ENCODE measurements at regions not wholly inside any gene's neighbourhood (a gene's known extent, or its start where the extent isn't known, plus 50 kb on each side); places are given as distances from the start of the nearest gene placed in this dataset.

GRCh38 chr15:37870711-37871110 is 63.7 kb upstream of the TMCO5A start:
- no peaks in the 10 kb centered on the region for H3K36me3 ChIP-seq (ENCODE audit: control insufficient read depth in 4 of 4, insufficient read depth in 3 of 4, low read depth in 1 of 4, low read length in 3 of 4)
- H3K9me3 ChIP-seq (ENCODE audit: control insufficient read depth in 4 of 4, low read length in 3 of 4), result no peaks in the 10 kb centered on the region
- H3K27me3 ChIP-seq (ENCODE audit: control insufficient read depth in 4 of 4, insufficient read depth in 4 of 4, low read length in 3 of 4), result no peaks in the 10 kb centered on the region
- no peak for DNase-seq (ENCODE audit: low spot score)
- H3K27ac ChIP-seq (ENCODE audit: low read depth in 1 of 2, low read length in 2 of 2), result no peak overlapping the region
- H3K4me3 ChIP-seq (ENCODE audit: low read depth in 1 of 3, low read length in 3 of 3), result no peak overlapping the region
- no peak for TF ChIP-seq GABPA (IDR thresholded peaks at IDR 0.05 in 1 of 2, conservative IDR thresholded peaks at IDR 0.05 in 1 of 2)
- TF ChIP-seq FOXA1 (IDR thresholded peaks at IDR 0.05), result no peak
- TF ChIP-seq MAX (IDR thresholded peaks at IDR 0.05), result no peak
- TF ChIP-seq HNF4G (IDR thresholded peaks at IDR 0.05), result no peak
- TF ChIP-seq SP1 (IDR thresholded peaks at IDR 0.05), result no peak
- no peak for TF ChIP-seq YY1 (IDR thresholded peaks at IDR 0.05)
- no peak for TF ChIP-seq TAF1 (conservative IDR thresholded peaks at IDR 0.05)
- TF ChIP-seq, protein P1, sequence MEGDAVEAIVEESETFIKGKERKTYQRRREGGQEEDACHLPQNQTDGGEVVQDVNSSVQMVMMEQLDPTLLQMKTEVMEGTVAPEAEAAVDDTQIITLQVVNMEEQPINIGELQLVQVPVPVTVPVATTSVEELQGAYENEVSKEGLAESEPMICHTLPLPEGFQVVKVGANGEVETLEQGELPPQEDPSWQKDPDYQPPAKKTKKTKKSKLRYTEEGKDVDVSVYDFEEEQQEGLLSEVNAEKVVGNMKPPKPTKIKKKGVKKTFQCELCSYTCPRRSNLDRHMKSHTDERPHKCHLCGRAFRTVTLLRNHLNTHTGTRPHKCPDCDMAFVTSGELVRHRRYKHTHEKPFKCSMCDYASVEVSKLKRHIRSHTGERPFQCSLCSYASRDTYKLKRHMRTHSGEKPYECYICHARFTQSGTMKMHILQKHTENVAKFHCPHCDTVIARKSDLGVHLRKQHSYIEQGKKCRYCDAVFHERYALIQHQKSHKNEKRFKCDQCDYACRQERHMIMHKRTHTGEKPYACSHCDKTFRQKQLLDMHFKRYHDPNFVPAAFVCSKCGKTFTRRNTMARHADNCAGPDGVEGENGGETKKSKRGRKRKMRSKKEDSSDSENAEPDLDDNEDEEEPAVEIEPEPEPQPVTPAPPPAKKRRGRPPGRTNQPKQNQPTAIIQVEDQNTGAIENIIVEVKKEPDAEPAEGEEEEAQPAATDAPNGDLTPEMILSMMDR (IDR thresholded peaks at IDR 0.05; ENCODE audit: low read depth, low read length, missing input control), result no peak
- no peak for TF ChIP-seq HNF4A (conservative IDR thresholded peaks at IDR 0.05)
- TF ChIP-seq REST (IDR thresholded peaks at IDR 0.05), result no peak
- no peak overlapping the region for H3K9ac ChIP-seq (ENCODE audit: low read depth in 1 of 2, low read length in 2 of 2)
- H3K4me1 ChIP-seq (ENCODE audit: control insufficient read depth in 4 of 4, insufficient read depth in 4 of 4, low read length in 3 of 4), result peaks cover 0 to 11% (median 7%) of the 10 kb centered on the region in 4 donors

DNA sequence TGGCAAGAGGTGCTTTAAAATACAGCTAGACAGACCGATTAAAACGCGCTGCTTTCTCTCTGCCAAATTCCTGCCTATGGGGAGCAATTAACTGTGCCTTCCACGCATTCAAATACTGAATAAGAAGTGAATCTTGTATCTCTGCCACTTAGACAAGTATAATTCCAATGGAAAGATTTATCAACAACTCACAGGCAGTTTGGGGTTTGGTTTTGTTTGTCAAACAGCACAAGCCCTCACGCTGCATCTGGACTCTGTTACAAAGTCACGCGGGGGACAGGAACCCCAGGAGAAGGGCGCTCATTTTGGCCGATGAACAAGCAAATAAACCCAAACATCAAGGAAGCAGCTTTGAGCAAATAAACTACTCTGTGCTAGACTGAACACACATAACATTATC is 61.8 kb upstream of the TMCO5A start:
- no peaks in the 10 kb centered on the region for H3K9me3 ChIP-seq (ENCODE audit: control insufficient read depth in 4 of 4, low read length in 3 of 4)
- H3K9ac ChIP-seq (ENCODE audit: low read depth in 1 of 2, low read length in 2 of 2), result peak overlapping the region; percentile 7 to 53
- peak overlapping the region in 2 of 3 donors; percentile 39 to 47 for H3K4me3 ChIP-seq (ENCODE audit: low read depth in 1 of 3, low read length in 3 of 3)
- peak overlapping the region; percentile 56 to 74 for H3K27ac ChIP-seq (ENCODE audit: low read depth in 1 of 2, low read length in 2 of 2)
- no peaks in the 10 kb centered on the region for H3K36me3 ChIP-seq (ENCODE audit: control insufficient read depth in 4 of 4, insufficient read depth in 3 of 4, low read depth in 1 of 4, low read length in 3 of 4)
- no peak for DNase-seq (ENCODE audit: low spot score)
- WGBS, result 21% methylated on average over 9 of the region's 9 CpGs
- H3K4me1 ChIP-seq (ENCODE audit: control insufficient read depth in 4 of 4, insufficient read depth in 4 of 4, low read length in 3 of 4), result peaks cover 0 to 11% (median 7%) of the 10 kb centered on the region in 4 donors
- H3K27me3 ChIP-seq (ENCODE audit: control insufficient read depth in 4 of 4, insufficient read depth in 4 of 4, low read length in 3 of 4), result no peaks in the 10 kb centered on the region
- TF ChIP-seq MAX (IDR thresholded peaks at IDR 0.05), result peak; percentile 80
- peak; percentile 68 to 82 for TF ChIP-seq RXRA (IDR thresholded peaks at IDR 0.05)
- peak; percentile 62 for TF ChIP-seq TAF1 (conservative IDR thresholded peaks at IDR 0.05)
- TF ChIP-seq YY1 (IDR thresholded peaks at IDR 0.05), result peak; percentile 77
- TF ChIP-seq JUND (IDR thresholded peaks at IDR 0.05), result peak; percentile 52 to 82
- TF ChIP-seq REST (IDR thresholded peaks at IDR 0.05), result peak; percentile 80
- TF ChIP-seq ATF3 (IDR thresholded peaks at IDR 0.05), result no peak
- peak; percentile 63 for TF ChIP-seq FOXA2 (IDR thresholded peaks at IDR 0.05)
- peak; percentile 91 to 92 for TF ChIP-seq HNF4A (conservative IDR thresholded peaks at IDR 0.05)
- TF ChIP-seq NR2F2 (IDR thresholded peaks at IDR 0.05), result no peak
- TF ChIP-seq, protein P1 (IDR thresholded peaks at IDR 0.05; ENCODE audit: low read depth, low read length, missing input control), result no peak
- TF ChIP-seq, protein P2, sequence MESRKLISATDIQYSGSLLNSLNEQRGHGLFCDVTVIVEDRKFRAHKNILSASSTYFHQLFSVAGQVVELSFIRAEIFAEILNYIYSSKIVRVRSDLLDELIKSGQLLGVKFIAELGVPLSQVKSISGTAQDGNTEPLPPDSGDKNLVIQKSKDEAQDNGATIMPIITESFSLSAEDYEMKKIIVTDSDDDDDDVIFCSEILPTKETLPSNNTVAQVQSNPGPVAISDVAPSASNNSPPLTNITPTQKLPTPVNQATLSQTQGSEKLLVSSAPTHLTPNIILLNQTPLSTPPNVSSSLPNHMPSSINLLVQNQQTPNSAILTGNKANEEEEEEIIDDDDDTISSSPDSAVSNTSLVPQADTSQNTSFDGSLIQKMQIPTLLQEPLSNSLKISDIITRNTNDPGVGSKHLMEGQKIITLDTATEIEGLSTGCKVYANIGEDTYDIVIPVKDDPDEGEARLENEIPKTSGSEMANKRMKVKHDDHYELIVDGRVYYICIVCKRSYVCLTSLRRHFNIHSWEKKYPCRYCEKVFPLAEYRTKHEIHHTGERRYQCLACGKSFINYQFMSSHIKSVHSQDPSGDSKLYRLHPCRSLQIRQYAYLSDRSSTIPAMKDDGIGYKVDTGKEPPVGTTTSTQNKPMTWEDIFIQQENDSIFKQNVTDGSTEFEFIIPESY (IDR thresholded peaks at IDR 0.05), result peak; percentile 73
- TF ChIP-seq FOXA1 (IDR thresholded peaks at IDR 0.05), result peak; percentile 63
- TF ChIP-seq GABPA (IDR thresholded peaks at IDR 0.05 in 1 of 2, conservative IDR thresholded peaks at IDR 0.05 in 1 of 2), result peak in 1 of 2 donors; percentile 25
- TF ChIP-seq HNF4G (IDR thresholded peaks at IDR 0.05), result peak; percentile 67
- peak; percentile 35 to 37 for TF ChIP-seq EGR1 (IDR thresholded peaks at IDR 0.05; ENCODE audit: low read depth in 2 of 2)
- peak; percentile 85 for TF ChIP-seq SP1 (IDR thresholded peaks at IDR 0.05)

Data from liver (tissue), 8 donors.